ENCODE measurements at regions not wholly inside any gene's neighbourhood (a gene's known extent, or its start where the extent isn't known, plus 50 kb on each side); places are given as distances from the start of the nearest gene placed in this dataset.

DNA sequence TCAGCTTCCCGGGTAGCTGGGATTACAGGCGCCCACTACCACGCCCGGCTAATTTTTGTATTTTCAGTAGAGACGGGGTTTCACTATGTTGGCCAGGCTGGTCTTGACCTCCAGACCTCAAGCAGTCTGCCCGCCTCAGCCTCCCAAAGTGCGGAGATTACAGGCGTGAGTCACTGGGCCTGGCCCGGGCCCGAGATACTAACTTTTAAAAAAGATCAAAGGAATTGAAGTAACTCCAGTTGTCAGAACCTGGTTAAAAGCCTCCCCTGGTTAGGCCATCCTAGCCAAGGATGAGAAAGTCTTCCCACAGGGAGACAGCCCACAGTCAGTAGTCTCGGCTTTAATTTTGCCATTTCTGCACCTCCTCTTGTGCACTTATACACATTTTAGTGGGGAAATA lies 212.3 kb upstream of the MCTP2 start (continued):
- TF ChIP-seq, protein P1, sequence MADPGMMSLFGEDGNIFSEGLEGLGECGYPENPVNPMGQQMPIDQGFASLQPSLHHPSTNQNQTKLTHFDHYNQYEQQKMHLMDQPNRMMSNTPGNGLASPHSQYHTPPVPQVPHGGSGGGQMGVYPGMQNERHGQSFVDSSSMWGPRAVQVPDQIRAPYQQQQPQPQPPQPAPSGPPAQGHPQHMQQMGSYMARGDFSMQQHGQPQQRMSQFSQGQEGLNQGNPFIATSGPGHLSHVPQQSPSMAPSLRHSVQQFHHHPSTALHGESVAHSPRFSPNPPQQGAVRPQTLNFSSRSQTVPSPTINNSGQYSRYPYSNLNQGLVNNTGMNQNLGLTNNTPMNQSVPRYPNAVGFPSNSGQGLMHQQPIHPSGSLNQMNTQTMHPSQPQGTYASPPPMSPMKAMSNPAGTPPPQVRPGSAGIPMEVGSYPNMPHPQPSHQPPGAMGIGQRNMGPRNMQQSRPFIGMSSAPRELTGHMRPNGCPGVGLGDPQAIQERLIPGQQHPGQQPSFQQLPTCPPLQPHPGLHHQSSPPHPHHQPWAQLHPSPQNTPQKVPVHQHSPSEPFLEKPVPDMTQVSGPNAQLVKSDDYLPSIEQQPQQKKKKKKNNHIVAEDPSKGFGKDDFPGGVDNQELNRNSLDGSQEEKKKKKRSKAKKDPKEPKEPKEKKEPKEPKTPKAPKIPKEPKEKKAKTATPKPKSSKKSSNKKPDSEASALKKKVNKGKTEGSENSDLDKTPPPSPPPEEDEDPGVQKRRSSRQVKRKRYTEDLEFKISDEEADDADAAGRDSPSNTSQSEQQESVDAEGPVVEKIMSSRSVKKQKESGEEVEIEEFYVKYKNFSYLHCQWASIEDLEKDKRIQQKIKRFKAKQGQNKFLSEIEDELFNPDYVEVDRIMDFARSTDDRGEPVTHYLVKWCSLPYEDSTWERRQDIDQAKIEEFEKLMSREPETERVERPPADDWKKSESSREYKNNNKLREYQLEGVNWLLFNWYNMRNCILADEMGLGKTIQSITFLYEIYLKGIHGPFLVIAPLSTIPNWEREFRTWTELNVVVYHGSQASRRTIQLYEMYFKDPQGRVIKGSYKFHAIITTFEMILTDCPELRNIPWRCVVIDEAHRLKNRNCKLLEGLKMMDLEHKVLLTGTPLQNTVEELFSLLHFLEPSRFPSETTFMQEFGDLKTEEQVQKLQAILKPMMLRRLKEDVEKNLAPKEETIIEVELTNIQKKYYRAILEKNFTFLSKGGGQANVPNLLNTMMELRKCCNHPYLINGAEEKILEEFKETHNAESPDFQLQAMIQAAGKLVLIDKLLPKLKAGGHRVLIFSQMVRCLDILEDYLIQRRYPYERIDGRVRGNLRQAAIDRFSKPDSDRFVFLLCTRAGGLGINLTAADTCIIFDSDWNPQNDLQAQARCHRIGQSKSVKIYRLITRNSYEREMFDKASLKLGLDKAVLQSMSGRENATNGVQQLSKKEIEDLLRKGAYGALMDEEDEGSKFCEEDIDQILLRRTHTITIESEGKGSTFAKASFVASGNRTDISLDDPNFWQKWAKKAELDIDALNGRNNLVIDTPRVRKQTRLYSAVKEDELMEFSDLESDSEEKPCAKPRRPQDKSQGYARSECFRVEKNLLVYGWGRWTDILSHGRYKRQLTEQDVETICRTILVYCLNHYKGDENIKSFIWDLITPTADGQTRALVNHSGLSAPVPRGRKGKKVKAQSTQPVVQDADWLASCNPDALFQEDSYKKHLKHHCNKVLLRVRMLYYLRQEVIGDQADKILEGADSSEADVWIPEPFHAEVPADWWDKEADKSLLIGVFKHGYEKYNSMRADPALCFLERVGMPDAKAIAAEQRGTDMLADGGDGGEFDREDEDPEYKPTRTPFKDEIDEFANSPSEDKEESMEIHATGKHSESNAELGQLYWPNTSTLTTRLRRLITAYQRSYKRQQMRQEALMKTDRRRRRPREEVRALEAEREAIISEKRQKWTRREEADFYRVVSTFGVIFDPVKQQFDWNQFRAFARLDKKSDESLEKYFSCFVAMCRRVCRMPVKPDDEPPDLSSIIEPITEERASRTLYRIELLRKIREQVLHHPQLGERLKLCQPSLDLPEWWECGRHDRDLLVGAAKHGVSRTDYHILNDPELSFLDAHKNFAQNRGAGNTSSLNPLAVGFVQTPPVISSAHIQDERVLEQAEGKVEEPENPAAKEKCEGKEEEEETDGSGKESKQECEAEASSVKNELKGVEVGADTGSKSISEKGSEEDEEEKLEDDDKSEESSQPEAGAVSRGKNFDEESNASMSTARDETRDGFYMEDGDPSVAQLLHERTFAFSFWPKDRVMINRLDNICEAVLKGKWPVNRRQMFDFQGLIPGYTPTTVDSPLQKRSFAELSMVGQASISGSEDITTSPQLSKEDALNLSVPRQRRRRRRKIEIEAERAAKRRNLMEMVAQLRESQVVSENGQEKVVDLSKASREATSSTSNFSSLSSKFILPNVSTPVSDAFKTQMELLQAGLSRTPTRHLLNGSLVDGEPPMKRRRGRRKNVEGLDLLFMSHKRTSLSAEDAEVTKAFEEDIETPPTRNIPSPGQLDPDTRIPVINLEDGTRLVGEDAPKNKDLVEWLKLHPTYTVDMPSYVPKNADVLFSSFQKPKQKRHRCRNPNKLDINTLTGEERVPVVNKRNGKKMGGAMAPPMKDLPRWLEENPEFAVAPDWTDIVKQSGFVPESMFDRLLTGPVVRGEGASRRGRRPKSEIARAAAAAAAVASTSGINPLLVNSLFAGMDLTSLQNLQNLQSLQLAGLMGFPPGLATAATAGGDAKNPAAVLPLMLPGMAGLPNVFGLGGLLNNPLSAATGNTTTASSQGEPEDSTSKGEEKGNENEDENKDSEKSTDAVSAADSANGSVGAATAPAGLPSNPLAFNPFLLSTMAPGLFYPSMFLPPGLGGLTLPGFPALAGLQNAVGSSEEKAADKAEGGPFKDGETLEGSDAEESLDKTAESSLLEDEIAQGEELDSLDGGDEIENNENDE (IDR thresholded peaks at IDR 0.05; ENCODE audit: insufficient replicate concordance, low read length) = no peak
- no peak for TF ChIP-seq PHF8 (conservative IDR thresholded peaks at IDR 0.05; ENCODE audit: low read depth, low read length)
- no peak for TF ChIP-seq EP300 (IDR thresholded peaks at IDR 0.05; ENCODE audit: borderline replicate concordance in 1 of 2, low read depth in 2 of 2, low read length in 2 of 2)
- TF ChIP-seq BRCA1 (IDR thresholded peaks at IDR 0.05; ENCODE audit: low read depth, low read length) = no peak

All from H1 (cell line).